Mammary epithelial cell (primary cell): ENCODE measurements at regions not wholly inside any gene's neighbourhood (a gene's known extent, or its start where the extent isn't known, plus 50 kb on each side); places are given as distances from the start of the nearest gene placed in this dataset.

ENCODE experiments used
- CTCF ChIP-seq, 2 donors: IDR thresholded peaks in 1 of 2; conservative IDR thresholded peaks in 1 of 2; 2 replicates each; pipeline ENCODE4 v1.5.1; 2011 to 2012; ENCODE audit warnings: inconsistent platforms in 2 of 2, low read length in 2 of 2, mild to moderate bottlenecking in 2 of 2, control low read depth in 1 of 2, low read depth in 1 of 2; ENCODE audit not compliant: insufficient read depth in 1 of 2; ENCODE audit errors: extremely low read depth in 1 of 2
- EZH2 ChIP-seq: IDR thresholded peaks from 2 replicates; pipeline ENCODE4 v1.6.1; 2012; ENCODE audit warnings: low read length, inconsistent platforms, borderline replicate concordance

GRCh38 chr1:66445492-66446181 lies 88.3 kb upstream of the SGIP1 start:
- TF ChIP-seq CTCF (conservative IDR thresholded peaks at IDR 0.05 in 1 of 2, IDR thresholded peaks at IDR 0.05 in 1 of 2; ENCODE audit: extremely low read depth in 1 of 2, insufficient read depth in 1 of 2, low read depth in 1 of 2, low read length in 2 of 2) (no peak), EZH2 (no peak)
